Astrocyte (in vitro differentiated cells and primary cell): ENCODE measurements at regions not wholly inside any gene's neighbourhood (a gene's known extent, or its start where the extent isn't known, plus 50 kb on each side); places are given as distances from the start of the nearest gene placed in this dataset.
A peak's percentile ranks its signal among the peaks of the same experiment; 100 is the strongest.
"Not testable (repeated sequence)": the region's sequence is repeated elsewhere in the genome, so short reads cannot be mapped to it uniquely, and the experiment has no call there.

Experiments used
- DNase-seq: peaks from one replicate; pipeline ENCODE4 v3.0.0-alpha.2; 2010; ENCODE audit warnings: low read depth
- FAIRE-seq: peaks from 2 replicates; lab custom pipeline; 2011; peaks lifted over from hg19 to GRCh38; lab: Jason Lieb, UNC
- H2AFZ ChIP-seq: 2 replicates; pipeline ENCODE4 v1.6.0; 2012; ENCODE audit warnings: low read depth, low read length, inconsistent platforms
- H3K27ac ChIP-seq: 2 replicates; pipeline ENCODE4 v1.5.1; 2011; ENCODE audit warnings: low read depth, low read length, inconsistent platforms
- H3K27me3 ChIP-seq: 2 replicates; pipeline ENCODE4 v1.6.0; 2011; ENCODE audit warnings: low read length, inconsistent platforms; ENCODE audit not compliant: insufficient read depth
- H3K36me3 ChIP-seq: 2 replicates; pipeline ENCODE4 v1.5.1; 2011; ENCODE audit warnings: low read length, inconsistent platforms; ENCODE audit not compliant: insufficient read depth
- H3K4me1 ChIP-seq: 2 replicates; pipeline ENCODE4 v1.5.1; 2011; ENCODE audit warnings: low read length, inconsistent platforms; ENCODE audit not compliant: insufficient read depth
- H3K4me2 ChIP-seq: 2 replicates; pipeline ENCODE4 v1.6.0; 2012; ENCODE audit warnings: low read length, inconsistent platforms
- H3K4me3 ChIP-seq: 2 replicates; pipeline ENCODE4 v1.5.1; 2011; ENCODE audit warnings: low read depth, mild to moderate bottlenecking, low read length, inconsistent platforms; ENCODE audit not compliant: insufficient read depth
- H3K79me2 ChIP-seq: 2 replicates; pipeline ENCODE4 v1.6.0; 2012; ENCODE audit warnings: mild to moderate bottlenecking, low read length, inconsistent platforms; ENCODE audit not compliant: insufficient read depth
- H3K9ac ChIP-seq: 2 replicates; pipeline ENCODE4 v1.6.0; 2012; ENCODE audit warnings: mild to moderate bottlenecking, low read length, inconsistent platforms
- H3K9me3 ChIP-seq: 2 replicates; pipeline ENCODE4 v1.5.1; 2012; ENCODE audit warnings: low read depth, mild to moderate bottlenecking, low read length, inconsistent platforms; ENCODE audit not compliant: insufficient read depth
- H4K20me1 ChIP-seq: 2 replicates; pipeline ENCODE4 v1.6.0; 2012; ENCODE audit warnings: low read length, inconsistent platforms; ENCODE audit not compliant: insufficient read depth
- H3K27ac Mint-ChIP-seq: one replicate; pipeline ENCODE4 v1.8.0; 2021; ENCODE audit warnings: mild to moderate bottlenecking, mixed read lengths; ENCODE audit not compliant: unreplicated experiment
- H3K27me3 Mint-ChIP-seq: one replicate; pipeline ENCODE4 v1.8.0; 2021; ENCODE audit warnings: low read depth, mixed read lengths; ENCODE audit not compliant: unreplicated experiment
- H3K36me3 Mint-ChIP-seq: one replicate; pipeline ENCODE4 v1.8.0; 2021; ENCODE audit warnings: low read depth, mixed read lengths; ENCODE audit not compliant: unreplicated experiment
- H3K4me1 Mint-ChIP-seq: one replicate; pipeline ENCODE4 v1.8.0; 2021; ENCODE audit warnings: low read depth, mixed read lengths; ENCODE audit not compliant: unreplicated experiment
- H3K4me3 Mint-ChIP-seq: one replicate; pipeline ENCODE4 v1.8.0; 2021; ENCODE audit warnings: mild to moderate bottlenecking, moderate library complexity, mixed read lengths; ENCODE audit not compliant: unreplicated experiment
- H3K9me3 Mint-ChIP-seq: one replicate; pipeline ENCODE4 v1.8.0; 2021; ENCODE audit warnings: mild to moderate bottlenecking, mixed read lengths; ENCODE audit not compliant: unreplicated experiment
- EZH2 ChIP-seq: IDR thresholded peaks from 2 replicates; pipeline ENCODE4 v1.6.1; 2012; ENCODE audit warnings: mild to moderate bottlenecking, low read length, inconsistent platforms; ENCODE audit not compliant: insufficient read depth
- TF ChIP-seq, protein P1 (sequence below): IDR thresholded peaks from 2 replicates; pipeline ENCODE4 v1.5.1; 2011; ENCODE audit warnings: low read depth, mild to moderate bottlenecking, inconsistent platforms, low read length, moderate library complexity; ENCODE audit not compliant: insufficient read depth

GRCh38 chr21:17270229-17270628 lies 242.6 kb upstream of the CXADR start:
- Mint-ChIP-seq H3K9me3 (peaks cover 2% of the 10 kb centered on the region), H3K4me1 (no peaks in the 10 kb centered on the region), H3K36me3 (no peaks in the 10 kb centered on the region), H3K4me3 (no peak overlapping the region), H3K27me3 (no peaks in the 10 kb centered on the region), H3K27ac (no peak overlapping the region)
- no peak overlapping the region for H3K9ac ChIP-seq
- FAIRE-seq, result no peak
- no peak overlapping the region for H3K27ac ChIP-seq
- no peak overlapping the region for H2AFZ ChIP-seq
- H3K79me2 ChIP-seq, result no peaks in the 10 kb centered on the region
- no peaks in the 10 kb centered on the region for H3K4me1 ChIP-seq
- H4K20me1 ChIP-seq, result no peaks in the 10 kb centered on the region
- no peak overlapping the region for H3K4me3 ChIP-seq
- no peaks in the 10 kb centered on the region for H3K27me3 ChIP-seq
- no peaks in the 10 kb centered on the region for H3K9me3 ChIP-seq
- H3K4me2 ChIP-seq, result no peak overlapping the region
- peak; percentile 47 for DNase-seq
- TF ChIP-seq EZH2, result no peak
- TF ChIP-seq, protein P1, sequence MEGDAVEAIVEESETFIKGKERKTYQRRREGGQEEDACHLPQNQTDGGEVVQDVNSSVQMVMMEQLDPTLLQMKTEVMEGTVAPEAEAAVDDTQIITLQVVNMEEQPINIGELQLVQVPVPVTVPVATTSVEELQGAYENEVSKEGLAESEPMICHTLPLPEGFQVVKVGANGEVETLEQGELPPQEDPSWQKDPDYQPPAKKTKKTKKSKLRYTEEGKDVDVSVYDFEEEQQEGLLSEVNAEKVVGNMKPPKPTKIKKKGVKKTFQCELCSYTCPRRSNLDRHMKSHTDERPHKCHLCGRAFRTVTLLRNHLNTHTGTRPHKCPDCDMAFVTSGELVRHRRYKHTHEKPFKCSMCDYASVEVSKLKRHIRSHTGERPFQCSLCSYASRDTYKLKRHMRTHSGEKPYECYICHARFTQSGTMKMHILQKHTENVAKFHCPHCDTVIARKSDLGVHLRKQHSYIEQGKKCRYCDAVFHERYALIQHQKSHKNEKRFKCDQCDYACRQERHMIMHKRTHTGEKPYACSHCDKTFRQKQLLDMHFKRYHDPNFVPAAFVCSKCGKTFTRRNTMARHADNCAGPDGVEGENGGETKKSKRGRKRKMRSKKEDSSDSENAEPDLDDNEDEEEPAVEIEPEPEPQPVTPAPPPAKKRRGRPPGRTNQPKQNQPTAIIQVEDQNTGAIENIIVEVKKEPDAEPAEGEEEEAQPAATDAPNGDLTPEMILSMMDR, result peak; percentile 55
- H3K36me3 ChIP-seq, result no peaks in the 10 kb centered on the region

DNA sequence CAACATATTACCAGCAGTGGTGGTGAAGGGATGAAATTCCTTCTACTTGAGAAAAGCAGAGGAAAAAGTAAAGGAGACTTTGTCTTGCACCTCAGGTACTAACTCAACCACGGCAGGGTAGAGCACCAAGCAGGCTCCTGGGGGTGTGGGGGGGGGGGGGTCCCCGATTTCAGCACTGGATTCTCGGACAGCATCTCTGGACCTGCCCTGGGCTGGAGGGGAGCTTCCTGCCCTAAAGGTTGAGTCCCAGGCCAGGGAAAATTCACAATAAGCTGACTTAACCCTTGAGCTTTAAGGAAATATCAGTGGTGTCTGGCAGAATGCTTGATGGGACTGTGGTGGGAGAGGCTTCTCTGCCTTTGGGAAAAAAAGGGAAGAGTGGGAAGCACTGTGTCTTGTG lies 233.2 kb upstream of the CXADR start:
- H3K27me3 Mint-ChIP-seq, result no peaks in the 10 kb centered on the region
- H3K4me3 Mint-ChIP-seq, result no peak overlapping the region
- H3K4me1 ChIP-seq, result no peaks in the 10 kb centered on the region
- no peaks in the 10 kb centered on the region for H3K4me1 Mint-ChIP-seq
- H4K20me1 ChIP-seq, result no peaks in the 10 kb centered on the region
- no peaks in the 10 kb centered on the region for H3K79me2 ChIP-seq
- H3K36me3 Mint-ChIP-seq, result no peaks in the 10 kb centered on the region
- H3K27ac Mint-ChIP-seq, result no peak overlapping the region
- no peak overlapping the region for H3K4me2 ChIP-seq
- H3K27me3 ChIP-seq, result no peaks in the 10 kb centered on the region
- H3K9me3 Mint-ChIP-seq, result peaks cover 14% of the 10 kb centered on the region
- TF ChIP-seq EZH2, result no peak
- TF ChIP-seq, protein P1, result no peak
- no peaks in the 10 kb centered on the region for H3K36me3 ChIP-seq
- FAIRE-seq (no peak), DNase-seq (no peak)
- H3K27ac ChIP-seq, result no peak overlapping the region
- H3K9me3 ChIP-seq, result no peaks in the 10 kb centered on the region
- H2AFZ ChIP-seq, result no peak overlapping the region
- H3K4me3 ChIP-seq, result no peak overlapping the region
- no peak overlapping the region for H3K9ac ChIP-seq

DNA sequence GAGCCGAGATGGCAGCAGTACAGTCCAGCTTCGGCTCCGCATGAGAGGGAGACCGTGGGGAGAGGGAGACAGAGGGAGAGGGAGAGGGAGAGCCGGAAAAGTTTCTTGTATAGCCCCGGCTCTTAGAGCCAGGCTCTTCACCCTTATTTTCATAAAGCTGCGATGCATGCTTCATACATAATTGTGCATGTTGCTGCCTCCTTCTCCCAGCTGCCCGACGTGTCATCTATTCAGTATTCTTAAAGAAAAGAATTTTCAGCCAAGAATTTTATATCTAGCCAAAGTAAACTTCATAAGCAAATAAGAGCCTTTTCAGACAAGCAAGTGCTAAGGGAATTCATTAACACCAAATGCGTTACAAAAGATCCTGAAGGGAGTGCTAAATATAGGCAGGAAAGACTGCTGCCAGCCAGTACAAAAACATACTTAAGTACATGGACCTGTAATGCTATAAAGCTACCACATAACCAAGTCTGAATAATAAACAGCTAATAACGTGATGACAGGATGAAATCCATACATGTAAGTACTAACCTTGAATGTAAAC lies 219.8 kb upstream of the CXADR start:
- H3K4me3 ChIP-seq, H3K4me3 Mint-ChIP-seq, H3K4me2 ChIP-seq, H3K9me3 ChIP-seq, H2AFZ ChIP-seq, FAIRE-seq, H3K27me3 Mint-ChIP-seq, H3K27ac Mint-ChIP-seq, H3K27me3 ChIP-seq, H3K4me1 Mint-ChIP-seq, H3K36me3 ChIP-seq, H3K79me2 ChIP-seq, H3K36me3 Mint-ChIP-seq, DNase-seq, H4K20me1 ChIP-seq, H3K27ac ChIP-seq, H3K4me1 ChIP-seq, H3K9ac ChIP-seq: not testable (repeated sequence)
- peaks cover 12% of the 10 kb centered on the region for H3K9me3 Mint-ChIP-seq
